GM19239 (cell line): ENCODE measurements at regions not wholly inside any gene's neighbourhood (a gene's known extent, or its start where the extent isn't known, plus 50 kb on each side); places are given as distances from the start of the nearest gene placed in this dataset.
"Not testable (repeated sequence)": the region's sequence is repeated elsewhere in the genome, so short reads cannot be mapped to it uniquely, and the experiment has no call there.

Source experiments
- DNase-seq: peaks from one replicate; pipeline ENCODE4 v3.0.0; 2011; ENCODE audit warnings: low spot score; ENCODE audit not compliant: insufficient read length
- FAIRE-seq: peaks from 2 replicates; lab custom pipeline; 2011; peaks lifted over from hg19 to GRCh38; lab: Jason Lieb, UNC

GRCh38 chr4:103499094-103499493 lies 220.7 kb downstream of the TACR3 start:
- no peak for DNase-seq
- peak; percentile 4 for FAIRE-seq

GRCh38 chr4:103498161-103499070 lies 221.4 kb downstream of the TACR3 start:
- no peak for FAIRE-seq
- peak; percentile 2 for DNase-seq

- DNase-seq: no peak
- no peak for FAIRE-seq
Observed at GRCh38 chr4:103497692-103498091, 222.1 kb downstream of the TACR3 start.

- no peak for DNase-seq
- FAIRE-seq: no peak
Observed at GRCh38 chr4:103496800-103497199, 223.0 kb downstream of the TACR3 start.

GRCh38 chr4:103493450-103494159 lies 226.2 kb downstream of the TACR3 start:
- DNase-seq (no peak), FAIRE-seq (no peak)

GRCh38 chr4:103485296-103485695 lies 234.5 kb downstream of the TACR3 start:
- FAIRE-seq, DNase-seq: not testable (repeated sequence)

GRCh38 chr4:103484521-103484920 lies 235.3 kb downstream of the TACR3 start:
- FAIRE-seq (no peak), DNase-seq (no peak)

GRCh38 chr4:103482893-103483292 lies 236.9 kb downstream of the TACR3 start:
- FAIRE-seq (no peak), DNase-seq (no peak)

- no peak for FAIRE-seq
- no peak for DNase-seq
Observed at GRCh38 chr4:103482471-103482870, 237.3 kb downstream of the TACR3 start.

GRCh38 chr4:103478734-103479133 lies 241.1 kb downstream of the TACR3 start:
- DNase-seq (no peak), FAIRE-seq (no peak)

GRCh38 chr4:103478210-103478609 lies 241.6 kb downstream of the TACR3 start:
- DNase-seq (no peak), FAIRE-seq (no peak)

GRCh38 chr4:103457566-103457965 lies 259.4 kb upstream of the CENPE start:
- DNase-seq (no peak), FAIRE-seq (no peak)

- DNase-seq (no peak), FAIRE-seq (no peak)
Observed at GRCh38 chr4:103451341-103451740, 253.2 kb upstream of the CENPE start.

GRCh38 chr4:103450693-103451092 lies 252.6 kb upstream of the CENPE start:
- DNase-seq (no peak), FAIRE-seq (no peak)

GRCh38 chr4:103449296-103450023 lies 251.3 kb upstream of the CENPE start:
- FAIRE-seq: no peak
- no peak for DNase-seq

GRCh38 chr4:103445377-103445776 lies 247.2 kb upstream of the CENPE start:
- no peak for FAIRE-seq
- DNase-seq: no peak

GRCh38 chr4:103443324-103443723 lies 245.2 kb upstream of the CENPE start:
- no peak for DNase-seq
- no peak for FAIRE-seq

GRCh38 chr4:103429283-103429682 lies 231.1 kb upstream of the CENPE start:
- no peak for FAIRE-seq
- no peak for DNase-seq

GRCh38 chr4:103425406-103425805 lies 227.3 kb upstream of the CENPE start:
- no peak for FAIRE-seq
- DNase-seq: no peak

- DNase-seq (no peak), FAIRE-seq (no peak)
Observed at GRCh38 chr4:103424853-103425252, 226.7 kb upstream of the CENPE start.

GRCh38 chr4:103423261-103423660 lies 225.1 kb upstream of the CENPE start:
- FAIRE-seq: no peak
- no peak for DNase-seq
